HG03039 (cell line): ENCODE measurements at regions not wholly inside any gene's neighbourhood (a gene's known extent, or its start where the extent isn't known, plus 50 kb on each side); places are given as distances from the start of the nearest gene placed in this dataset.

Source experiments
- ATAC-seq: cut with Tn5 transposase; IDR thresholded peaks from one replicate; pipeline ENCODE4 v1.9.1; 2021; ENCODE audit warnings: mild to moderate bottlenecking, moderate library complexity; ENCODE audit not compliant: unreplicated experiment

GRCh38 chr1:200354243-200354642 is 55.6 kb downstream of the ZNF281 start:
- no peak for ATAC-seq

- ATAC-seq = no peak
These were observed 56.6 kb downstream of the ZNF281 start for GRCh38 chr1:200353232-200353631.

GRCh38 chr1:200351826-200352549 is 57.8 kb downstream of the ZNF281 start:
- no peak for ATAC-seq

GRCh38 chr1:200351425-200351824 is 58.4 kb downstream of the ZNF281 start:
- ATAC-seq = no peak

GRCh38 chr1:200346700-200347099 is 63.1 kb downstream of the ZNF281 start:
- ATAC-seq = no peak

- ATAC-seq = no peak
These were observed 64.3 kb downstream of the ZNF281 start for GRCh38 chr1:200345520-200345919.

- no peak for ATAC-seq
These were observed 66.0 kb downstream of the ZNF281 start for GRCh38 chr1:200343874-200344273.

GRCh38 chr1:200342511-200343311 is 67.1 kb downstream of the ZNF281 start:
- no peak for ATAC-seq

GRCh38 chr1:200338451-200338850 is 71.4 kb downstream of the ZNF281 start:
- no peak for ATAC-seq

GRCh38 chr1:200337831-200338230 is 72.0 kb downstream of the ZNF281 start:
- ATAC-seq = no peak

GRCh38 chr1:200337410-200337809 is 72.4 kb downstream of the ZNF281 start:
- ATAC-seq = no peak

- ATAC-seq = no peak
These were observed 72.9 kb downstream of the ZNF281 start for GRCh38 chr1:200336901-200337391.

GRCh38 chr1:200336101-200336845 is 73.6 kb downstream of the ZNF281 start:
- ATAC-seq = no peak

GRCh38 chr1:200334661-200335256 is 75.1 kb downstream of the ZNF281 start:
- no peak for ATAC-seq

- no peak for ATAC-seq
These were observed 76.5 kb downstream of the ZNF281 start for GRCh38 chr1:200333329-200333728.

GRCh38 chr1:200332716-200333115 is 77.1 kb downstream of the ZNF281 start:
- no peak for ATAC-seq

- ATAC-seq = no peak
These were observed 79.0 kb downstream of the ZNF281 start for GRCh38 chr1:200330741-200331428.

- ATAC-seq = no peak
These were observed 80.5 kb downstream of the ZNF281 start for GRCh38 chr1:200329208-200329882.

- ATAC-seq = no peak
These were observed 81.5 kb downstream of the ZNF281 start for GRCh38 chr1:200328379-200328778.

GRCh38 chr1:200323856-200324400 is 85.9 kb downstream of the ZNF281 start:
- ATAC-seq = no peak
